ENCODE measurements at regions not wholly inside any gene's neighbourhood (a gene's known extent, or its start where the extent isn't known, plus 50 kb on each side); places are given as distances from the start of the nearest gene placed in this dataset.
"Not testable (repeated sequence)": the region's sequence is repeated elsewhere in the genome, so short reads cannot be mapped to it uniquely, and the experiment has no call there.

DNA sequence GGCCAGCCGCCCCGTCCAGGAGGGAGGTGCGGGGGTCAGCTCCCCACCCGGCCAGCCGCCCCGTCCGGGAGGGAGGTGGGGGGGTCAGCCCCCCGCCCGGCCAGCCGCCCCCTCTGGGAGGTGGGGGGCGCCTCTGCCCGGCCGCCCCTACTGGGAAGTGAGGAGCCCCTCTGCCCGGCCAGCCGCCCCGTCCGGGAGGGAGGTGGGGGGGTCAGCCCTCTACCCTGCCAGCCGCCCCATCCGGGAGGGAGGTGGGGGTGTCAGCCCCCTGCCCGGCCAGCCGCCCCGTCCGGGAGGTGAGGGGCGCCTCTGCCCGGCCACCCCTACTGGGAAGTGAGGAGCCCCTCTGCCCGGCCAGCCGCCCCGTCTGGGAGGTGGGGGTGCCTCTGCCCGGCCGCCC lies 61.5 kb upstream of the LMCD1 start:
- DNase-seq: not testable (repeated sequence)

DNA sequence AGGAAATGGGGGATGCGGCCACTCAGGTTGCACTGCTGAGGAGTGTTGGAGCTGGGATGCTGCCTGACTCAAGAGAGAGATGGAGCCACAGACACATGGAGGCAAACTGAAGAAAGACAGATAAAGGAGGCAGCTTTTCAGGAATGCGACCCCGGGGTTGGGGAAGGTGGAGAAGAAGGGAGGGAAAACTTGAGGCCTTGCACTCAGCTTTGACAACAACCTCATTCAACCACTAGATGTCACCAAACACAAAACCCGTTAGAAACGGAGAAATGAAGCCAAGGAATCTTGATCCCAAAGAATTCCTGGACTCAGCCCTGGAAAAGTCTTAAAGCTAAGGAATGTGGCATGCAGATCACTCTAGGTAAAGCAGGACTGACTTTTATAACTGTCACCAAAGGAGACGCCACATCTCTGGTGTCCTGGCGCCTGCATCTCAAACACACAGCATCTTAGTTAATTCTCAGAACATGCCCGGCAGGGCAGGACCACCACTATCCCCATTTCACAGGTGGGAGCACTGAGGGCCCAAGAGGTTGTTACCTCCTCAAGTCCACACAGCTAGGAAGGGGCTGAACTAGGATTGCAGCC lies 59.6 kb upstream of the LMCD1 start:
- DNase-seq: no peak

DNA sequence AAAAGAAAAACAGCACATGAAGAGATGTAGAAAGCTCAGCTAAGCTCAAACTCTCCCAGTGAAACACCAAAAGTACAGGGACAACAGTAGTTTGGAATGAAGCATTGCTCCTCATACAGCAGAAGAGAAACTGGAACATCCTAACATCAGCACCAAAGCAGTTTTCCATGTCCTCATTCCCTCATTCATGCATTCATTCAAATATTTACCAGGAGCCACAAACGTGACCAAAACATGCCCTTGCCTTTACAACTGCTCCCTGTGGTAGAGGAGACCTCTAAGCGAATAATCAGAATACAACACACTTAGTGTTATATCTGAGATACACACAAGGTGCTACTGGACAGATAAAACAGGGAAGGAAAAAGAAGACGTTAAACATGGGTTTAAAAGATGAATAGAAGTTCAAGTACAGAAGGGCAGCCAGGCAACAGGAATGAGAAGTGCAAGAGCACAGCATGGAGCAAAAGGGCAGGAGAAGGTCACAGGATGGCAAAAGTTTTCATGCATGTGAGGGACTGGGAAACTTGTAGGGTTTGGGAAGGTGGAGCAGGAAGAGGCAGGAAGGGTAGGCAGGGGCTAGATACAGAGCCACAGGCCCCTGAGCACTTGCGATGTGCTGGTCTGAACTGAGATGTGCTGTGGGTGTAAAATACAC lies 58.5 kb upstream of the LMCD1 start:
- no peak for DNase-seq

DNA sequence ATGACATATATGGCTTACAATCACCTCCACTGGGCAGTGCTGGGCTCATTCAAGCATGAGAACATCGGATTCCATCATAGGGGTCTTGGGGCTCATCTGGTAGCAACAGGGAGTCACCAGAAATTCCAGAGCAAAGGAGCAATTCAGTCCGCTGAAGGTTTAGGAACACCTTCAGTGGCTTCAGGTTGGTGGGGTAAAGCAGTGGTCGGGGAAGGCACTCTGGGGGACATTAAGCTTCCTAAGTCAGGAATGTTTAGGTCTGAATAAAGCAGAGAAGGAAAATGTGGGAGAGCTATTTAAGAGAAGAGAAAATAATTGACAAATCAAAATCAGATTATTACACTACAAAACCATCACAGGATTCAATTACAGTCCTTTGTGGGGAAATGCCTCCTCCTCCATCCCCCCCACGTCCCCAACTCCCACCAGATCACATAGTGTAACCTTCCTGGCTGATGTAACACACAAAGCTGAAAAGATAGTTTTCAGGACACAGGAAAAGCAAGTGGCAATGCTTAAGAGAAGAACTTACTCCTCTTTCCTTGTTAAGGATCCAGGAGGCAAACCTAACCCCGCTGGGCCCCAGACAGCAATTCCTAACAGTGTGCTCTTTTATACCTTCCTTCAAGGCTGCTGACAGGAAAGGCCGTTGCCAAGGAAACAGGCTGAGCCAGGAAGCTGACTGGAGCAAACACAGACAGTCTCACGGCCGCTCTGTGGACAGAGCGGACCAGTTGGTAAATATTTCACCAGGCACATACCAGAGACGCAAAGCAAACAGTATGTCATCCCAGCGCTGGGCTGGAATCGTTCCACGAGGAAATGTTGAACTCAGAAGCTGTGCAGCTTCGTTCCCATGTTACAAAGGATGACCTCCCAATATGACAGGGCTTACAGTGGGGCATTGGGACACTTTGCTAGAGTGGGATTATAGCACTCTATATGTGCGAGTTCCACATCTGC lies 57.5 kb upstream of the LMCD1 start:
- no peak for DNase-seq

DNA sequence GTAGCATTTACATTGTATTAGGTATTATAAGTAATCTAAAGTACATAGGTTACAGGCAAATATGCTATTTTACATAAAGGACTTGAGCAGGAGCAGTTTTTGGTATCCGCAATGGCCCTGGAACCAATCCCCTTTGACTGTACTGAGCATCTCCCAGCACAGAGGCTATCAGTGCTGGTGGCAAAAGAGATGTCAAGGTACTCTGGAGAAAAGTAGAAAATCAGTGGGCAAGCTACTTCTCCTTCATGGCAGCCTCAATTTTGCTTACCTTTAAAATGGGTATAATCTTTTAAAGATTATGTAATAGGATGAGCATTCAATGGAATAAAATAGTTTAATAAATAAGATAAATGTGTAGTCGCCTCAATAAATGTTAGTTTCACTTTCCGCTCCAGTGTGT lies 56.7 kb upstream of the LMCD1 start:
- no peak for DNase-seq

DNA sequence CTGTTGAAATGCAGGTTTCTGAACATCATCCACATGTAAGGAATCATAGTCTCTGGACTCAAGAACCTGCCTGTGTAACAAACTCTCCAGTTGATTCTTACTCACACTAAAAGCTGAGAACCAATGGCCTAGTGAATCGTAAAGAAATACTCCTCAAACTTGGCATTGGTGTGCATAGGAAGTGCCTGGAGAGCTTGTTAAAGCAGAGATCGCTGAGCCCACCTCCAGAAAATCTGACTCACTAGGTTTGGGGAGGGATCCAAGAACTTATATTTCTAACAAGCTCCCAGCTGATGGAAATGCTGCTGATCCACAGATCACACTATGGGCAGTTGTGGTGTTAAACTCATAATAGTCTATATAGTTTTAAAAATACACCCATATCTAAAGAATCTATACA lies 55.8 kb upstream of the LMCD1 start:
- no peak for DNase-seq

DNA sequence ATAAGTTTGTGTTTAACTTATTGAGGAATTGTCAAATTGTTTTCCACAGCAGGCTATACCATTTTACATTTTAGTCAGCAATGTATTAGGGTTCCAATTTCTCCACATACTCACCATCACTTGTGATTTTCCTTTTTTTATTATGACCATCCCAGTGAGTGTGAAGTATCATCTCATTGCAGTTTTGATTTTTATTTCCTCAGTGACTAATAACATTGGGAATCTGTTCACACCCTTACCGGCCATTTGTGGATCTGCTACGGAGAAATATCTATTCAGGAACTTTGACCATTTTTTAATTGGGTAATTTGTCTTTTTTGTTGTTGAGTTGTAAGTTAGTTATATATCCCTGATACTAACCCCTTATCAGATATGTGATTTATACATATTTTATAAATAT lies 54.8 kb upstream of the LMCD1 start:
- no peak for DNase-seq

DNA sequence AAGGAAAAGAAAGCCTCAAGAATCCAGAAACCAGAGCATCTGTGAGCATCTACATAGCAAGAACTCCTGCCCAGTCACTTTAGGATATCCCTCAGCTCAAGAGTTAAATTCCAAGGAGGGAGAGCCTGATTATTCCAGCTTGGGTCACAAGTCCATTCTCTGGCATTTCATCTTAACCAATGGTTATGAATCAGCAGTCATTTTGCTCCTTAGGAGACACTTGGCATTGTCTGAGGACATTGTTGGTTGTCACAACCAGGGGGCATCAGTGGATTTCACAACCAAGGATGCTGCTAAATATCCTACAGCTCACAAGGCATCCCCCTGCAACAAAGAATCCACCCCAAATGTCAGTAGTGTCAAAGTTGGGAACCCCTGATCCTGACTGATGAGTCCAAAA lies 51.0 kb upstream of the LMCD1 start:
- no peak for DNase-seq

DNA sequence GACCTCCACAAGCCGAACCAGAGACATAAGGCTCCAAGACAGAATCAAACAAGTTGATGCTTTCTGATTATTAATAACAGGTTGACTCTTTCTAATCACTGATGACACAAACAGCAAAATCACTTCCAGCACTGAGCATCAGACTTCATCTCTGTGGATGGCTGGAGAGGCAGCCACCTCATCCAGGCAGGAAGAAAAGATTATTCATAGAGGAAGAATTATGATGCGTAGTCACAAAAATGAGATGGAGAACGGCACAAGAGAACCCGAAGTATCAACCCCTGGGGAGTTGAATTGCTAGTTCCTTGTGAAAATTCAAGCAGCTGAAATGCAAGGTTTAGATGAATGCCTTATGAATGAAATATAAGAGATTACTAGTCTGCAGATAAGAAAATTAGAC lies 49.9 kb upstream of the LMCD1 start:
- DNase-seq: no peak

Data from central memory CD4-positive, alpha-beta T cell (primary cell).